ACHN (cell line): ENCODE measurements at regions not wholly inside any gene's neighbourhood (a gene's known extent, or its start where the extent isn't known, plus 50 kb on each side); places are given as distances from the start of the nearest gene placed in this dataset.

Experiments used
- DNase-seq: peaks from one replicate; pipeline ENCODE4 v3.0.0-alpha.2; 2015
- in situ Hi-C: cut with HindIII; loops from 2 replicates; pipeline ENCODE4 v1.10.0; 2017; ENCODE audit warnings: low sequenced_read_pairs, low pct_ligation_motif_present, low pct_unique_long_range_greater_than_20kb

DNA sequence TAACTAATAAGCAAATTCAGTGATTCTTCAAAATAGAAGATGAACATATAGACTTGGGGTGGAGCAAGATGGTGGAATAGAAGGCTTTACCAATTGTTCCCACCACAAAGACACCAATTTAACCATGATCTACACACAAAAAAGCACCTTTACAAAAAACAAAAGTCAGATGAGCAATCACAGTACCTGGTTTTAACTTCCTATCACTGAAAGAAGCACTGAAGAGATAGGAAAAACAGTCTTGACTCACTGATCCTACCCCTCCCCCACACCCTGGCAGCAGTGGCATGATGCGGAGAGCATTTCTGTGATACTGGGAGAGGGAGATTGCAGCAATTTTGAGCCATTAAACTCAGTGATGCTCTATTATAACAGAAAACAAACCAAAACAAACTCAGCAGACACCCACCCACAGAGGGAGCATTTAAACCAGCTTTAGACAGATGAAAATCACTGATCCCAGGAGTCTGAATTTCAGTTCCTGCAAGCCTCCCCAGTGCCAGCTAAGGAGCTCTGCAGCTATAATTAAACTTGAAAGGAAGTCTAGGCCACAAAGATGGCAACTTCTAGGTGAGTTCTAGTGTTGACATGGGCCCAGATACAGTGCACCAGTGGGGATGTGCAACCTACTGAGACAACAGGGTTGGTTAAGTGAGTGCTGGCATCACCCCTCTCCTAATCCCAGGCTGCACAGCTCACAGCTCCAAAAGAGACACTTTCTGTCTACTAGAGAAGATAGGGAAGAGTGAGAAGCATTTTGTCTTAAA is 161.8 kb upstream of the GRIA4 start:
- in situ Hi-C loops = no loop called here
- DNase-seq = no peak

DNA sequence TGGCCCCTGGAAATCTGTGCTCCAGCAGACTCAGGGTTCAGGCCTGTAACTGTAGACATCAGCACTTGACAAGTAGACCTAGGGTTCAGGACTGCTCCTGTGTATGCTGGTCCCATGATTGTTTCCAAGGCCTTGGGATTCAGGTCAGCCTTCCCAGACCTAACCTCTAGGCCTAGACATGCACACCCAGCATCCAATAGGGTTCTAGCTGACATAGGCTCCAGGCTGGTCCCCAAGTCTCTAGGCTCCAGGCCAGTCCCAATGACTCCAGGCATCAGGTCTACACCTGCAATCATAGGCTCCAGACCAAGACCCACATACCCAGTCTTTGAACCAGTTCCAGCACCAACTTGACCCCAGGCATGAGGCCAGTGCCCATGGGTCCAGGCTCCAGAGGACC is 166.2 kb upstream of the GRIA4 start:
- no peak for DNase-seq
- in situ Hi-C loops = no loop called here

DNA sequence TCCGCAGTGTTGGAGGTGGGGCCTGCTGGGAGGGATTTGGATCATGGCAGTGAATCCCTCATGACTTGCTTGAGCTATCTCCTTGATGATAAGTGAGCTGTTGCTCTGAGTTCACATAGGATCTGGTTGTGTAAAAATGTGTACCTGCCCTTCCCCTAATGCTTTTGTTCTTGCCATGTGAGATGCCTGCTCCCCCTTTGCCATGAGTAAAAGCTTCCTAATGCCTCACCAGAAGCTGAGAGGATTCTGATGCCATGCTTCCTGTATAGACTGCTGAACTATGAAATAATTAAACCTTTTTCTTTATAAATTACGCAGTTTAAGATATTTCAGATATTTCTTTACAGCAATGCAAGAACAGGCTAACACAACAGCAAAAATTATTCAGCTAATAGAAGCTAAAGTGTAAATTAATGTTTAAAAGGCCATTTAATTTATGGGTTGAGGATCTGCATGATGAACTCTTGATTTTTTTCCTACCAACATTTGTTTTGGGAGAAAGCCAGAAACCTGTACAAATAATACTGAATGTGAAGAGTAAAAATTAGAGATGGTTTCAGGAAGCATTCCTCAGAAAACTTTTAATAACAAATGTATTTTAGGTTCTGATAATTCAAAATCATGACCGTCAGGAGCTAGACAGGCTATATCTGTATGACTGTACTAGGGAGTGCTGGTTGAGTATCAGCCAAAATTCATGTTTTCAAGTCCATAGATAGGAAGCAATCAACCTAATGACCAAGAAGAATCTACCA is 177.5 kb upstream of the GRIA4 start:
- in situ Hi-C loops = no loop called here
- no peak for DNase-seq

DNA sequence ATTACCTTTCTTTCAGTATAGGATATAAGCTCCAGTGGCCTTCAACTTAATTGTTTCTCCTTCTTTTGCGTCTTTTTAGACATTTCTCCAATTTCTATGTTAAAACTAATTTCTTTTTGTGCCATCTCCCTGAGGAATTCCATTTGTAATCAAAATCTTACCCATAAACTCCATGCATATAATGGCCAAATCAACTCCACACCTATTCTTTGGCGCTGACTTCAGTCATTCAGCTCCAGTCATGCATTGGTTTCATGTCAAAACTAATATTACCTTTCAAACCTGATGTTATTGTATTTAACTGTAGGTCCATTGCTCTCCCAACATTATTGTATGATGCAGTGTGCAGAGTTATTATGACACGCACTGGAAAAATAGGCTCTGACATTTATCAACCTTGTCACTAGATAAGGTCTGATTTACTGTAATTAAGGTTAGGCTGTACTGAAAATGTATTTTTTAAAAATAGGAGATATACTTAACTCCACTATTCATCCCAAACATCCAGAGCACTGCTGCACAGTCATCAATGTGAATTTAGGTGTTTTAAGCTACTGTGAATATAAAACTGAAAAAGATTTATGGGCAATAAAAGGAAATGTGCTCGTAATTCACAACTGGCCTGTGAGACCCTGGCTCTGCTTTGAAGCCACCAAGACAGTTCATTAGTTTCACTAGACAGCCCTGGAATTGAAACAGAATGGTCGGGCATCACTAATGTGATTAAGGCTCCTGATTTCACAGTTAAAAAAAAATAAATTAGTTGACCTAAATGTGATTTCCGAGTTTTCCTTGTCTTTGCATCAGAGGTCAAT is 180.6 kb upstream of the GRIA4 start:
- in situ Hi-C loops = no loop called here
- no peak for DNase-seq

DNA sequence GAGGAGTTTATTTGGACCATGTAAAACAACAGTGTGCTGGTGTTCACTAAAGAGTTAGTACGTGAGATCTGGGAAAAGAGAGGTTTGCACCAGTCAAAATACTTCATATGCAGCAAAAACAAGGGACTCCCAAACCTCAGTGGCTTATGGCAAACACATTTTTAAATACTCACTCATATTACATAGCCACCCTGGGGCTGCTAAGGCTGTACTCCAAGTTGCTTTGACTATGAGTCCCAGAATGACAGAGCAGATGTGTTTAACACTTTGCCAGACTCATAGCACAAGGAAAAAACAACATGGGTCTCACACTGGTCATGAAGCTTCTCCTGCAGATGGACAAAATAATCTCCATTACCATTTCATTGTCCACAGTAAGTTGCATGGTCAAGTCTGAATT is 202.8 kb upstream of the GRIA4 start:
- DNase-seq = no peak
- in situ Hi-C loops = no loop called here

DNA sequence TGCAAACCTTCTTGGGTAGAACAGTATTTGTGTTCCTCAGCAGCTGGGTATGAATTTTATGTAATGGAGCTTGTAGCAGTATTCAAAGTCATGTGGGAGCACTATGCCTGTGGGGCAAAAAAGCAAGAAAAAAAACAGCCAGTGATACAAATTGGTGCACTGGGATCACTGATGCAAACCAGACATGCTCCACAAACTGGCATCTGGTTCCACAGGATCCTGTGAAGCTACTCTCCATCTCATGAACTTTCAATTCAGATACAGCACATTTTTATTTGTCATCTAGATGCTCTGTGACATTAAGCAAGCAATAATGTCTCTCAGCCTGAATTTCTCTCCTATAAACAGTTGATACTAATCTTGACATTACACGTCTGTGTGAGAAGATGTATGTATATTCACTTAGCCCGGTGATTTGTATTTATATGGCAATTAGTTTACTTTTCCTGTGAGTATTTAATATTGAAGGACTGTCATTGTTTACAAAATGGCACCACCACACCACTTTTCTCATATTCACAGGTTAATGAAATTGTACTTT is 208.5 kb upstream of the GRIA4 start:
- in situ Hi-C loops = no loop called here
- DNase-seq = no peak

DNA sequence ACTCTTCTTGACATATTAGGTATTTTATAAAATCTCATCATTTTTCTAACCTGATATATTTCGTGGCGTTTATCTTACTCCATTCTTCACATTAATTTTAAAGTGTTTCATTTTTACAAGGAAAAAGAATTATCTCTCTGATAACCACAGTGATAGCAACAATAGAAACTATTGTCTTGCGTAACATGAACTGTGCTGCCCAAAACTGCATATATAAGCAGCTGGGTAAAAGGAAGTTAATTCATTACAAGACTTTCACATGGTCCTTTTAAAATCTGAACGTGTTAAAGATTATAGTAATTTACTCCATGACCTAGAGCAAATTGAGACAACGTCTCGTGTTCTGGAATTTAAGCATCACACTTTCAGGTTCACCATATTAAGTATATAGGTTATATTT is 210.4 kb upstream of the GRIA4 start:
- DNase-seq = no peak

DNA sequence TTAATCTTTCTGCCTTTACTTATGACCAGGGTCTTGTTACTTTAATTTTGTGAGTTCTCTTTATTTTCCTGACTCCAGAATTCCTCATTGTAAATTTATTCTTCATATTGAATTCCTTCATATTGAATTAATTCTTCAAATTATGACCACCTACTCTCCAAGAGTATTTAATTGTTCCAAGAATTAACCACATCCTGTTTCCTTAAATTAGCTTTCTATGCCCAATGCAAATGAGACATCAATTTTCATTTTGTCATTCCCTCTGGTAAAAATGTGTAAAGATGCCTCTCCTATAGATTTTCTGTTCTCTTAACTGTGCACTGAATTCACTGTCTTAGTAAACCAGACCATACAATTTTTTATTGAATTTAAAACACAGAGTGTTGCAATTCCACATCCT is 211.2 kb upstream of the GRIA4 start:
- in situ Hi-C loops = no loop called here
- no peak for DNase-seq

More for the DNA sequence above, 210.4 kb upstream of the GRIA4 start:
- in situ Hi-C loops = no loop called here

DNA sequence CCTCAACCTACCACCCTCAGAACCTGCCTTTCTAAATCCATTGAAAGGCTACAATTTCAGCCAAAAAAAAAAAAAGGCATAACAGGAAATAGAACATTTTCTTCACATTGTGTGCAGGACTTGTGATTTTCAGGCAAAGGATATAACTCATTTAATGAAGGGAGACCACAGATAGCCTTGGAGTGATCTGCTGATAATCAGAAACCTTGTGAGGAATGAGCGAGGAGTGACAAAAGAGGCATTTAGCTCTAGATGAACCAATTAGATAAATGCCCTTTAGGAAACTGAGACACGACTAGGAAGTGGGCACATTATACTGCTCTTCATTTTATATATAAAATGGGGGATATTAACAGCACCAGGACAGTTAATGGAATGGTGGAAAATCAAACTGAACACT is 216.5 kb upstream of the GRIA4 start:
- DNase-seq = no peak
- in situ Hi-C loops = no loop called here

DNA sequence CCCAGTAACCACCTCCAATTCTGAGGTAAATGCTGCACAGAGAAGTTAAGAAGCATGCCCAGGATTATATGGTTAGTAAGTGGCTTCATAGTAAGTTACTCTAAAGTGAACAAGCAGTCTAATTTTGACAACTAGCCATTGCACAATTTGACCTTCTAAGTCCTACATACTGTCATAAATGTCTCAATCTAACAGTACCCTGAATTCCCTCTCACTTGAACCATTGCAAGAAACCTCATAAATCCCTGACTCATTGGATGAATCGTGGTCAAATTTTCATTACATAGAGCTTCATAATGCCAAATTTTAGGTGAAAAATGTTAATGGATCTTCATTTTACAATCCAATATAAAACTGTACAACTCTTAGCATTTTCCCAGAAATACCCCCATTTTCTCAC is 217.3 kb upstream of the GRIA4 start:
- DNase-seq = no peak
- in situ Hi-C loops = no loop called here

DNA sequence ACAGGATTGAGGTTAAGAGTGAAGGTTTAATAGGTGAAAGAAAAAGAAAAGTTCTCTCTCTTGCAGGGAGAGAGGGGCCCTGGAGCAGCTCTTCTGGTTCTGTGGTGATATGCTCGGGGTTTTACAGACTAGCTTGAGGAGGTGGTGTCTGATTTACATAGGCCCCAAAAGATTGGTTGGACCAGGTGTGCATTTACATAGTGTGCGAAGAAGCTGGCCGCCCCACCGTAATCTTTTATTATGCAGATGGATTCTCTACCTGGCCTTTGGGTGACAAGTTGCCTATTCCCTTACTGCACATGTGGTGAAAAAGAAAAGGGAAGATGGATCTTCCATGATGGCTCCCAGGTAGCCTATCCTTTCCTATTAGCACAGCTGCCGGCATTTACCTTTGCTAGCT is 219.9 kb upstream of the GRIA4 start:
- in situ Hi-C loops = no loop called here
- no peak for DNase-seq

DNA sequence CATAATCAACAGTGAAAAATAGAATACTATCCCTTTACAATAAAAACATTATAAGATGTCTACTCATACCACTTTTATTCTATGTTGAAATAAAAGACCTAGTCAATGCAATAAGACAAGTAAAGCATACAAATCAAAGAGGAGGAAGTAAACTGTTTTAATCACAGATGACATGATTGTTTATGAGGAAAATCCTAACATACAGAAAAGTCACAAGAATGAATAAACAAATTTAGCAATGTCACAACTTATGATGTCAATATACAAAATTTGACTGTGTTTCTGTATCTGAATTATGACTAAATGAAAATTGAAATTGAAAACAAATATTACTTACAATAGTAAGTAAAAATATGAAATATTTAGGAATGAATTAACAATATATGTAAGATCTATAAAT is 221.9 kb upstream of the GRIA4 start:
- in situ Hi-C loops = no loop called here
- DNase-seq = no peak

DNA sequence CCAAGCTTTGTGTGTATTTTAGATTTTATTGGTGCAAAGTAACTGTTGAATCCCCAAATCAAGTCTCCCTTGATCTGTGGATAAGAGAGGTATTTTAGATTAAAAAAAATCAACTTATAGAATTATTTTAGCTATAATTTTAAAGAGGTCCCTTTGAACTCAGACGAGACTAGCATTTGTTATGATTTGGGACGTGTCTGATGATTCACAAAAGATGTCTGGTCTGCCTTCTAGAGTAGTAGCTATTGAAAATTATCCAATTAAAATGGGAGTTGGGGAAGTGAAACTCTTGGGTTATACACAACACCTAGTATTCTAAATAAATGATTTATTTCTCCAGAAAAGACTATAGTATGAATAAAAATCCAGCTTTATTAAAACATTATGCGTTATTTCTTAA is 227.9 kb upstream of the GRIA4 start:
- in situ Hi-C loops = no loop called here
- no peak for DNase-seq

DNA sequence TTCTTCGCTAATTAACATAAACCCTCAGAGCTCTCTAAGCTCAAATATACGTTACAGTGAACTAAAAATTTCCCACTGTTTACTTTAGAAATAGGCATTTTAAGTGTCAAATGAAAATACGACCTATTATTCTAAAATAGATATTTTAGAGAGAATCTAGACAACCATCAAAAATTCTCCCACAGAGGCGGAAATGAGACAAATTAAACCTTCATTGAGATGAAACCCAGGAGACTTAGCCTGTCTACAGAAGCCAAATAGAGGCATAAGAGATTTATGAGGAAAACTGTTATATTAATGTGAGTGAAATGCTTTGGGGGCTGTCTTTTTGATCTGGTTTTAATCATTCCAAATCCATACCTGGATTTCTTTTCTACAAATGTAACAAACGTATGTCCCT is 232.0 kb upstream of the GRIA4 start:
- in situ Hi-C loops = no loop called here
- DNase-seq = no peak

DNA sequence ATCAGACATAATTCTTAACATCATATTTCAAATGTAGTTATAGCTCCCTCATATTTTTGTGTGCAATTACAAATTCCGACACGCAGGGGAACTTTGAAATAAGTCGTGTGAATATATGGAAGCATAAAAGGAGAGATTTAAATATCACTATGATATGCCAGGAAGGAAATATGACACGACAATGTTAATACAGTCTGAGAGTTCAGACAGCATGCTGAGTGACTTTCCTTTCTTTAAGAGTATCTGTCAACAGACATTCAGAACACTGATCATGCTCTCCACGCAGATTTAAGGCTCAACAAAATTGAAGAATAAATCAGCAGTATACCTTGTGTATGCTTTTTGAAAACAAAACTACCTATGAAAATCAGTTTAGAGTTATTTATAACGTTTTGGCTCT is 232.6 kb upstream of the CARD18 start:
- in situ Hi-C loops = no loop called here
- no peak for DNase-seq

DNA sequence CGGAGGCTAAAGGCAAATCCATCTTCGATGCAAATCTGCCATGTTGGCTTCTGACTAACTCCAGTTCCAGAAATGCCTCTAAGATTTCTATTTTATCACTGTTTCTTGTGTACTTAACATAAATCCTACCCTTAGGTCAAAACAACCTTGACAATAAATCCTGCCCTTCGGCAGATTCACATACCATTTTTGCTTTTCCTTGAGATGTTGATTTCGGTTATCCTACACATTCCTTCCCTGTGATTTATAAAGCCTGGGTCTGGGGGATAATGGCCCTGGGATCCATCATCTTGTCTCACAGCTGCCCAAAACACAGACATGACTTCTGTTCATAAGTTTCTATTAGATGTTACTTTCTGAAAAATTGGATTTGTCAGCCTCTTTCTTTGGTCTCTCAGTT is 231.7 kb upstream of the CARD18 start:
- in situ Hi-C loops = no loop called here
- DNase-seq = no peak

DNA sequence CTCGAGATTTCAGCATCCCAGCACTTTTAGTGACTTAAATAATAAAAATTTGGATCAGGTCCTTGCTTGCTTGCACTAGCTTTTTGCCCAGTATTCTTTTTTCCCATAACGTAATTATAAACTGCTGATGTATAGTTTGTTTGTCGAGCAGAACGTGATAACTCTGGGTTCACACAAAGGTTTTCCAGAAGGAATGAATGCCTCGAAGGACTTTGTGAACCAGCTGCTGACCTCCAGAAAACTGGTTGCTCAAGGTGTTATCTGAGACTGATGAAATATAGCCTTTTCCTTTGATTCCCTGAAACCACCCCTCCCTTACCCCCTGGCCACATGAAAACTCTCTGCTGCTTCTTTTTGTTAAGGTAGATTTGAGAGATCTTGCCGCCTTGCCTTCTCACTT is 229.1 kb upstream of the CARD18 start:
- no peak for DNase-seq
- in situ Hi-C loops = no loop called here

DNA sequence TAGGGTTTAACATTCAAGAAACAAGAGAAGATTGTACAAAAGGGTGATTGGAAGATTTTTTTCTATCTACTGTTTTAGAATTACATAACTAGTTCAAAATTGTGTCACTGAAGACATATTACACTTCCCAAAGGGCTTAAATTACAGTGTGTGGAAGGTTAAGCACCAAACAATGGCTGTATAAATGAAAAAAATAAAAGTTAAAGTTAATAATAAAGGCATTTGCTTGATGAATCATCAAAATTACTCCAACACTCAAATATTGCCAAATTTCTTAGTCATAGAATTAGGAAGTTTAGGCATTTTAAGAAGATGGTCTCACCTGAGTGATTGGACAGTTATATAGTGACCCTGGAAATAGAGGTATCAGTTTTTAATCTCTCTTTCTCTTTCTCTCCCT is 227.6 kb upstream of the CARD18 start:
- in situ Hi-C loops = no loop called here
- no peak for DNase-seq

DNA sequence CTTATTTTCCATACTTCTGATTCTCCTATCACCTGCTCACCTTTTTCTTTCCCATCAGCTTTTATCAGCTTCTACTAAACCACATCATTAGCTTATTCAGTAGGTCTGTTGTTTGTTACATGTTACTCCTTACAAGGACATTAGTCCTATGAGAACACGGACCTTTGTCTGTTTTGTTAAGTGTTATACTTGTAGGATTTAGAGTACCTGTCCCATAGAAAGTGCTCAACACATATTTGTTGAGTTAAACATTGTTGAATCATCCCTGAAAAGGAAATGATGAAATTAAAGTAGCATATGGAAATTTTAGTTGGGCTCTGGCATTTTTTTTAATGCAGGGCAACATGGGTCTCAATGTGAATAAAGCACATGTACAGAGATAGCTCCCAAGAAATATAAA is 222.1 kb upstream of the CARD18 start:
- no peak for DNase-seq

More for the DNA sequence above, 222.1 kb upstream of the CARD18 start:
- in situ Hi-C loops = no loop called here
